GM12891 (cell line): ENCODE measurements at regions not wholly inside any gene's neighbourhood (a gene's known extent, or its start where the extent isn't known, plus 50 kb on each side); places are given as distances from the start of the nearest gene placed in this dataset.

Experiments
- PAX5 ChIP-seq: IDR thresholded peaks from 2 replicates; pipeline ENCODE4 v1.6.1; 2011; ENCODE audit warnings: low read length, moderate library complexity, mild to moderate bottlenecking; ENCODE audit not compliant: insufficient read depth, severe bottlenecking
- POLR2A ChIP-seq: IDR thresholded peaks from 2 replicates; pipeline ENCODE4 v1.6.1; 2011; ENCODE audit warnings: low read depth, low read length, control low read depth
- POLR2AphosphoS5 ChIP-seq: IDR thresholded peaks from 2 replicates; pipeline ENCODE4 v1.6.1; 2011; ENCODE audit warnings: low read depth, low read length, control low read depth
- SPI1 ChIP-seq: IDR thresholded peaks from 2 replicates; pipeline ENCODE4 v1.6.1; 2011; ENCODE audit warnings: low read depth, low read length, control low read depth
- TAF1 ChIP-seq: IDR thresholded peaks from 2 replicates; pipeline ENCODE4 v1.6.1; 2011; ENCODE audit warnings: low read depth, low read length, control low read depth

DNA sequence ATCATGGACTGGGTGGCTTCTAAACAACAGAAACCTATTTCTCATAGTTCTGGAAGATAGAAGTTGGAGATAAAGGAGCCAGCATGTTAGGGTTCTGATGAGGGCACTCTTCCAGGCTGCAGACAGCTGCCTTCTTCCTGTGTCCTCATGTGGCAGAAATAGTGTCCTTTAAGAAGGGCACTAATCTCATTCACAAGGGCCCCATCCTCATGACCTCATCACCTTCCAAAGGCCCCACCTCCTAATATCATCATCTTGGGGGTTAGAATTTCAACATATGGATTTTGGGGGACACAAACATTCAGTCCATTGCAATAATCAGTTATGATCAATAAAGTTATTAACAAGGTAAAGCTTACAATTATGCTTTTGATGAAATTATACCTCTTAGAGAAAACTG is 130.8 kb upstream of the SLC22A23 start:
- TF ChIP-seq POLR2A (no peak), POLR2AphosphoS5 (no peak), TAF1 (no peak), PAX5 (no peak), SPI1 (no peak)
